SK-N-SH treated with all-trans-retinoic acid at 6 μM for 48 hours (cell line): ENCODE measurements at regions not wholly inside any gene's neighbourhood (a gene's known extent, or its start where the extent isn't known, plus 50 kb on each side); places are given as distances from the start of the nearest gene placed in this dataset.

Experiments
- ATAC-seq: fragments of 200-7000 bp; cut with Tn5 transposase; 3 replicates; pipeline ENCODE4 v1.9.1; 2020; ENCODE audit warnings: mild to moderate bottlenecking, moderate library complexity
- ARNTL ChIP-seq: fragments of 450-650 bp; formaldehyde crosslinking; IDR thresholded peaks from 2 replicates; pipeline ENCODE4 v1.5.0; 2020; ENCODE audit warnings: low read depth, mild to moderate bottlenecking, moderate library complexity, borderline replicate concordance
- BACH2 ChIP-seq: fragments of 250-450 bp; sonication (Bioruptor Pico); IDR thresholded peaks from 2 replicates; pipeline ENCODE4 v1.9.0; 2021; ENCODE audit warnings: mild to moderate bottlenecking, borderline replicate concordance
- CREB5 ChIP-seq: fragments of 250-450 bp; sonication (Bioruptor Pico); IDR thresholded peaks from 2 replicates; pipeline ENCODE4 v1.5.1; 2020; ENCODE audit warnings: low read depth, mild to moderate bottlenecking, moderate library complexity
- CSDC2 ChIP-seq: fragments of 250-450 bp; sonication (Bioruptor Pico); IDR thresholded peaks from 2 replicates; pipeline ENCODE4 v1.5.0; 2020; ENCODE audit warnings: mild to moderate bottlenecking, moderate library complexity
- CSRNP3 ChIP-seq: fragments of 250-450 bp; sonication (Bioruptor Pico); IDR thresholded peaks from 2 replicates; pipeline ENCODE4 v1.5.1; 2021; ENCODE audit warnings: mild to moderate bottlenecking, moderate library complexity
- ESRRG ChIP-seq: fragments of 250-450 bp; sonication (Bioruptor Pico); IDR thresholded peaks from 2 replicates; pipeline ENCODE4 v1.6.1; 2021; ENCODE audit warnings: mild to moderate bottlenecking
- GLIS3 ChIP-seq: fragments of 250-450 bp; sonication (Bioruptor Pico); IDR thresholded peaks from 2 replicates; pipeline ENCODE4 v1.5.0; 2020; ENCODE audit warnings: mild to moderate bottlenecking, moderate library complexity
- ISL1 ChIP-seq: fragments of 250-450 bp; sonication (Bioruptor Pico); IDR thresholded peaks from 2 replicates; pipeline ENCODE4 v2.1.2; 2022; ENCODE audit warnings: mild to moderate bottlenecking, moderate library complexity
- OSR1 ChIP-seq: fragments of 250-450 bp; sonication (Bioruptor Pico); IDR thresholded peaks from 2 replicates; pipeline ENCODE4 v1.8.0; 2022; ENCODE audit warnings: moderate library complexity, mild to moderate bottlenecking, inconsistent platforms
- PATZ1 ChIP-seq: fragments of 250-450 bp; sonication (Bioruptor Pico); IDR thresholded peaks from 2 replicates; pipeline ENCODE4 v1.8.0; 2020; ENCODE audit warnings: mild to moderate bottlenecking, moderate library complexity, borderline replicate concordance
- POU6F1 ChIP-seq: fragments of 250-450 bp; sonication (Bioruptor Pico); IDR thresholded peaks from 2 replicates; pipeline ENCODE4 v1.8.0; 2021; ENCODE audit warnings: low read depth, mild to moderate bottlenecking, moderate library complexity, borderline replicate concordance
- PPARA ChIP-seq: fragments of 250-450 bp; sonication (Bioruptor Pico); IDR thresholded peaks from 2 replicates; pipeline ENCODE4 v1.5.0; 2020; ENCODE audit warnings: mild to moderate bottlenecking, borderline replicate concordance
- RARB ChIP-seq: fragments of 250-450 bp; sonication (Bioruptor Pico); IDR thresholded peaks from 2 replicates; pipeline ENCODE4 v1.8.0; 2021; ENCODE audit warnings: mild to moderate bottlenecking, moderate library complexity
- SNAI2 ChIP-seq: fragments of 250-450 bp; sonication (Bioruptor Pico); IDR thresholded peaks from 2 replicates; pipeline ENCODE4 v1.5.0; 2020; ENCODE audit warnings: mild to moderate bottlenecking, moderate library complexity
- TCF4 ChIP-seq: fragments of 250-450 bp; sonication (Bioruptor Pico); IDR thresholded peaks from 2 replicates; pipeline ENCODE4 v1.8.0; 2021; ENCODE audit warnings: mild to moderate bottlenecking, moderate library complexity, borderline replicate concordance
- TOX ChIP-seq: fragments of 250-450 bp; sonication (Bioruptor Pico); IDR thresholded peaks from 2 replicates; pipeline ENCODE4 v1.8.0; 2021; ENCODE audit warnings: mild to moderate bottlenecking, moderate library complexity, borderline replicate concordance
- TSHZ2 ChIP-seq: fragments of 250-450 bp; sonication (Bioruptor Pico); IDR thresholded peaks from 2 replicates; pipeline ENCODE4 v1.5.0; 2020; ENCODE audit warnings: mild to moderate bottlenecking, moderate library complexity
- ZC3H10 ChIP-seq: fragments of 250-450 bp; sonication (Bioruptor Pico); IDR thresholded peaks from 2 replicates; pipeline ENCODE4 v1.5.1; 2021; ENCODE audit warnings: mild to moderate bottlenecking, moderate library complexity
- ZFP30 ChIP-seq: fragments of 450-650 bp; formaldehyde crosslinking; IDR thresholded peaks from 2 replicates; pipeline ENCODE4 v1.5.0; 2022; ENCODE audit warnings: mild to moderate bottlenecking, moderate library complexity
- ZNF565 ChIP-seq: fragments of 450-650 bp; formaldehyde crosslinking; conservative IDR thresholded peaks from 2 replicates; pipeline ENCODE4 v1.5.0; 2020; ENCODE audit warnings: low read depth, mild to moderate bottlenecking, moderate library complexity
- ZNF70 ChIP-seq: fragments of 450-650 bp; formaldehyde crosslinking; IDR thresholded peaks from 2 replicates; pipeline ENCODE4 v1.5.0; 2020; ENCODE audit warnings: mild to moderate bottlenecking, moderate library complexity
- ZNF8 ChIP-seq: fragments of 450-650 bp; formaldehyde crosslinking; IDR thresholded peaks from 2 replicates; pipeline ENCODE4 v1.5.0; 2020; ENCODE audit warnings: mild to moderate bottlenecking, moderate library complexity

- no peak for ATAC-seq
- TF ChIP-seq ZC3H10 (CRISPR knock-in tag): no peak
- TF ChIP-seq TSHZ2 (CRISPR knock-in tag): no peak
- TF ChIP-seq ZNF70 (CRISPR knock-in tag): no peak
- TF ChIP-seq PATZ1 (CRISPR knock-in tag): no peak
- TF ChIP-seq PPARA (CRISPR knock-in tag): no peak
- no peak for TF ChIP-seq BACH2 (CRISPR knock-in tag)
- no peak for TF ChIP-seq ESRRG
- TF ChIP-seq TCF4 (CRISPR knock-in tag): no peak
- TF ChIP-seq OSR1: no peak
- TF ChIP-seq CREB5 (CRISPR knock-in tag): no peak
- TF ChIP-seq GLIS3 (CRISPR knock-in tag): no peak
- no peak for TF ChIP-seq SNAI2 (CRISPR knock-in tag)
- TF ChIP-seq CSRNP3 (CRISPR knock-in tag): no peak
- TF ChIP-seq RARB (CRISPR knock-in tag): no peak
- no peak for TF ChIP-seq ISL1 (CRISPR knock-in tag)
- no peak for TF ChIP-seq CSDC2 (CRISPR knock-in tag)
- no peak for TF ChIP-seq ZFP30 (CRISPR knock-in tag)
- TF ChIP-seq ZNF8 (CRISPR knock-in tag): no peak
Measured at GRCh38 chr7:130951976-130952876, 218.2 kb upstream of the KLF14 start.

GRCh38 chr7:130953196-130953595, 219.2 kb upstream of the KLF14 start:
- ATAC-seq: no peak
- TF ChIP-seq PATZ1 (CRISPR knock-in tag): no peak
- TF ChIP-seq TOX (CRISPR knock-in tag): no peak
- no peak for TF ChIP-seq ZNF565 (CRISPR knock-in tag)
- TF ChIP-seq ZFP30 (CRISPR knock-in tag): no peak
- no peak for TF ChIP-seq ARNTL
- no peak for TF ChIP-seq POU6F1 (CRISPR knock-in tag)
- no peak for TF ChIP-seq CSRNP3 (CRISPR knock-in tag)
- no peak for TF ChIP-seq PPARA (CRISPR knock-in tag)
- no peak for TF ChIP-seq CREB5 (CRISPR knock-in tag)
- TF ChIP-seq SNAI2 (CRISPR knock-in tag): no peak
- TF ChIP-seq ZC3H10 (CRISPR knock-in tag): no peak
- no peak for TF ChIP-seq ISL1 (CRISPR knock-in tag)
- TF ChIP-seq, all 23 proteins: peak for 0
